Endodermal cell (in vitro differentiated cells): ENCODE measurements at regions not wholly inside any gene's neighbourhood (a gene's known extent, or its start where the extent isn't known, plus 50 kb on each side); places are given as distances from the start of the nearest gene placed in this dataset.
A peak's percentile ranks its signal among the peaks of the same experiment; 100 is the strongest.

ENCODE experiments used
- DNase-seq: peaks from one replicate; pipeline ENCODE4 v3.0.0-alpha.2; 2017
- H3K27ac ChIP-seq: 2 replicates; pipeline ENCODE4 v1.5.1; 2013; ENCODE audit warnings: mild to moderate bottlenecking, low read depth, low read length, moderate library complexity
- H3K27me3 ChIP-seq: 2 replicates; pipeline ENCODE4 v1.6.1; 2013; ENCODE audit warnings: mild to moderate bottlenecking, low read length, moderate library complexity; ENCODE audit not compliant: insufficient read depth, control insufficient read depth, poor library complexity, severe bottlenecking
- H3K36me3 ChIP-seq: 2 replicates; pipeline ENCODE4 v1.7.0; 2013; ENCODE audit warnings: mild to moderate bottlenecking, low read length, moderate library complexity; ENCODE audit not compliant: control insufficient read depth, insufficient read depth
- H3K4me1 ChIP-seq: one replicate; pipeline ENCODE4 v1.7.0; 2013; ENCODE audit warnings: low read length; ENCODE audit not compliant: control insufficient read depth, insufficient read depth
- H3K4me3 ChIP-seq: 2 replicates; pipeline ENCODE4 v1.5.1; 2013; ENCODE audit warnings: mild to moderate bottlenecking, low read length, moderate library complexity
- H3K9ac ChIP-seq: 2 replicates; pipeline ENCODE4 v1.6.1; 2013; ENCODE audit warnings: mild to moderate bottlenecking, low read length, moderate library complexity; ENCODE audit not compliant: poor library complexity, severe bottlenecking; ENCODE audit errors: extremely low read depth
- H3K9me3 ChIP-seq: 2 replicates; pipeline ENCODE4 v1.6.1; 2013; ENCODE audit warnings: mild to moderate bottlenecking, low read length, moderate library complexity; ENCODE audit not compliant: control insufficient read depth
- H3K27ac Mint-ChIP-seq: 2 replicates; pipeline ENCODE4 v1.8.0; 2020; ENCODE audit warnings: mixed read lengths
- H3K27me3 Mint-ChIP-seq: 2 replicates; pipeline ENCODE4 v1.8.0; 2021; ENCODE audit warnings: mild to moderate bottlenecking, mixed read lengths; ENCODE audit not compliant: insufficient read depth
- H3K36me3 Mint-ChIP-seq: 2 replicates; pipeline ENCODE4 v1.8.0; 2020; ENCODE audit warnings: low read depth, mixed read lengths
- H3K4me1 Mint-ChIP-seq: 2 replicates; pipeline ENCODE4 v1.8.0; 2020; ENCODE audit warnings: mixed read lengths
- H3K4me3 Mint-ChIP-seq: 2 replicates; pipeline ENCODE4 v1.8.0; 2020; ENCODE audit warnings: mild to moderate bottlenecking, moderate library complexity, mixed read lengths
- H3K9me3 Mint-ChIP-seq: 2 replicates; pipeline ENCODE4 v1.8.0; 2020; ENCODE audit warnings: mild to moderate bottlenecking, mixed read lengths
- CTCF ChIP-seq: fragments of 200-600 bp; sonication (generic); conservative IDR thresholded peaks from 2 replicates; pipeline ENCODE4 v1.5.0; 2021; ENCODE audit warnings: antibody characterized with exemption, mild to moderate bottlenecking
- WGBS, 2 experiments: methylation state at CpG; one replicate each; pipeline versions ENCODE4 v1.1.5 to v1.1.7; 2013; ENCODE audit warnings: missing lambda C conversion rate in 2 of 2, mixed read lengths in 1 of 2; ENCODE audit not compliant: insufficient coverage in 1 of 2, insufficient read length in 1 of 2; 5-methylcytosine and 5-hydroxymethylcytosine counted together

- peaks cover 20% of the 10 kb centered on the region for H3K9me3 Mint-ChIP-seq
- H3K9ac ChIP-seq = no peak overlapping the region
- H3K36me3 Mint-ChIP-seq = peaks cover 2% of the 10 kb centered on the region
- H3K36me3 ChIP-seq = no peaks in the 10 kb centered on the region
- no peak overlapping the region for H3K27ac Mint-ChIP-seq
- no peak for TF ChIP-seq CTCF
- peaks cover 18% of the 10 kb centered on the region for H3K27me3 ChIP-seq
- no peak overlapping the region for H3K4me3 Mint-ChIP-seq
- no peak for DNase-seq
- whole genome bisulfite sequencing, 2 experiments = 50 to 89% methylated on average over 1 to 2 of the region's 2 CpGs
- peaks cover 6% of the 10 kb centered on the region for H3K9me3 ChIP-seq
- peaks cover 19% of the 10 kb centered on the region for H3K4me1 Mint-ChIP-seq
- H3K4me3 ChIP-seq = no peak overlapping the region
- H3K27me3 Mint-ChIP-seq = peaks cover 20% of the 10 kb centered on the region
- H3K4me1 ChIP-seq = no peaks in the 10 kb centered on the region
- H3K27ac ChIP-seq = no peak overlapping the region
These were observed 126.2 kb downstream of the ALDH8A1 start for GRCh38 chr6:134823710-134824034.

- peaks cover 19% of the 10 kb centered on the region for H3K4me1 Mint-ChIP-seq
- no peak overlapping the region for H3K27ac ChIP-seq
- H3K36me3 Mint-ChIP-seq = peaks cover 2% of the 10 kb centered on the region
- peaks cover 6% of the 10 kb centered on the region for H3K9me3 ChIP-seq
- H3K9me3 Mint-ChIP-seq = peaks cover 20% of the 10 kb centered on the region
- H3K4me3 Mint-ChIP-seq = no peak overlapping the region
- no peak overlapping the region for H3K9ac ChIP-seq
- H3K27ac Mint-ChIP-seq = no peak overlapping the region
- no peaks in the 10 kb centered on the region for H3K36me3 ChIP-seq
- no peaks in the 10 kb centered on the region for H3K4me1 ChIP-seq
- peaks cover 20% of the 10 kb centered on the region for H3K27me3 Mint-ChIP-seq
- H3K4me3 ChIP-seq = no peak overlapping the region
- peak; percentile 96 for TF ChIP-seq CTCF
- DNase-seq = peak; percentile 87
- H3K27me3 ChIP-seq = peaks cover 18% of the 10 kb centered on the region
- WGBS, 2 experiments = 17 to 28% methylated on average over 6 to 10 of the region's 10 CpGs
These were observed 126.8 kb downstream of the ALDH8A1 start for GRCh38 chr6:134822920-134823709.

- peaks cover 20% of the 10 kb centered on the region for H3K9me3 Mint-ChIP-seq
- Histone ChIP-seq H3K36me3 (no peaks in the 10 kb centered on the region), H3K9ac (no peak overlapping the region), H3K9me3 (peaks cover 6% of the 10 kb centered on the region), H3K27ac (no peak overlapping the region), H3K4me1 (no peaks in the 10 kb centered on the region), H3K4me3 (no peak overlapping the region), H3K27me3 (peaks cover 18% of the 10 kb centered on the region)
- peaks cover 20% of the 10 kb centered on the region for H3K27me3 Mint-ChIP-seq
- peaks cover 2% of the 10 kb centered on the region for H3K36me3 Mint-ChIP-seq
- DNase-seq = no peak
- H3K4me1 Mint-ChIP-seq = peaks cover 19% of the 10 kb centered on the region
- WGBS, 2 experiments = 88 to 90% methylated on average over 6 to 9 of the region's 10 CpGs
- H3K4me3 Mint-ChIP-seq = no peak overlapping the region
- no peak for TF ChIP-seq CTCF
- no peak overlapping the region for H3K27ac Mint-ChIP-seq
These were observed 127.7 kb downstream of the ALDH8A1 start for GRCh38 chr6:134821928-134822864.
